ENCODE measurements at regions not wholly inside any gene's neighbourhood (a gene's known extent, or its start where the extent isn't known, plus 50 kb on each side); places are given as distances from the start of the nearest gene placed in this dataset.
A peak's percentile ranks its signal among the peaks of the same experiment; 100 is the strongest.
"Not testable (repeated sequence)": the region's sequence is repeated elsewhere in the genome, so short reads cannot be mapped to it uniquely, and the experiment has no call there.

- DNase-seq (ENCODE audit: low read depth, low spot score), result no peak
Measured at GRCh38 chr15:25624504-25625177, 185.8 kb upstream of the UBE3A start.

GRCh38 chr15:25623708-25624107 lies 184.9 kb upstream of the UBE3A start:
- no peak for DNase-seq (ENCODE audit: low read depth, low spot score)

- no peak for DNase-seq (ENCODE audit: low read depth, low spot score)
Measured at GRCh38 chr15:25620466-25620865, 181.6 kb upstream of the UBE3A start.

GRCh38 chr15:25619761-25620160 lies 180.9 kb upstream of the UBE3A start:
- DNase-seq (ENCODE audit: low read depth, low spot score), result no peak

- no peak for DNase-seq (ENCODE audit: low read depth, low spot score)
Measured at GRCh38 chr15:25619076-25619475, 180.3 kb upstream of the UBE3A start.

- no peak for DNase-seq (ENCODE audit: low read depth, low spot score)
Measured at GRCh38 chr15:25618161-25618560, 179.3 kb upstream of the UBE3A start.

- no peak for DNase-seq (ENCODE audit: low read depth, low spot score)
Measured at GRCh38 chr15:25616471-25616870, 177.6 kb upstream of the UBE3A start.

- no peak for DNase-seq (ENCODE audit: low read depth, low spot score)
Measured at GRCh38 chr15:25613134-25613533, 174.3 kb upstream of the UBE3A start.

GRCh38 chr15:25611603-25612002 lies 172.8 kb upstream of the UBE3A start:
- DNase-seq (ENCODE audit: low read depth, low spot score), result no peak

- no peak for DNase-seq (ENCODE audit: low read depth, low spot score)
Measured at GRCh38 chr15:25609371-25609770, 170.5 kb upstream of the UBE3A start.

- no peak for DNase-seq (ENCODE audit: low read depth, low spot score)
Measured at GRCh38 chr15:25608926-25609325, 170.1 kb upstream of the UBE3A start.

- no peak for DNase-seq (ENCODE audit: low read depth, low spot score)
Measured at GRCh38 chr15:25605151-25605550, 166.3 kb upstream of the UBE3A start.

GRCh38 chr15:25600751-25601150 lies 161.9 kb upstream of the UBE3A start:
- no peak for DNase-seq (ENCODE audit: low read depth, low spot score)

- peak; percentile 58 for DNase-seq (ENCODE audit: low read depth, low spot score)
Measured at GRCh38 chr15:25597571-25597970, 158.7 kb upstream of the UBE3A start.

- DNase-seq (ENCODE audit: low read depth, low spot score), result no peak
Measured at GRCh38 chr15:25596644-25597562, 158.1 kb upstream of the UBE3A start.

GRCh38 chr15:25587616-25588340 lies 149.0 kb upstream of the UBE3A start:
- no peak for DNase-seq (ENCODE audit: low read depth, low spot score)

- DNase-seq (ENCODE audit: low read depth, low spot score), result no peak
Measured at GRCh38 chr15:25582886-25583285, 144.1 kb upstream of the UBE3A start.

GRCh38 chr15:25579127-25579526 lies 140.3 kb upstream of the UBE3A start:
- DNase-seq (ENCODE audit: low read depth, low spot score), result no peak

GRCh38 chr15:25572191-25572590 lies 133.4 kb upstream of the UBE3A start:
- DNase-seq (ENCODE audit: low read depth, low spot score), result peak; percentile 25

GRCh38 chr15:25568751-25569150 lies 129.9 kb upstream of the UBE3A start:
- peak; percentile 67 for DNase-seq (ENCODE audit: low read depth, low spot score)

- DNase-seq (ENCODE audit: low read depth, low spot score), result not testable (repeated sequence)
Measured at GRCh38 chr15:25566545-25566944, 127.7 kb upstream of the UBE3A start.

Measured in astrocyte of the hippocampus (primary cell).